ENCODE measurements at regions not wholly inside any gene's neighbourhood (a gene's known extent, or its start where the extent isn't known, plus 50 kb on each side); places are given as distances from the start of the nearest gene placed in this dataset.

- TF ChIP-seq CTCF (conservative IDR thresholded peaks at IDR 0.05; ENCODE audit: low read depth, low read length) (no peak), EZH2 (IDR thresholded peaks at IDR 0.05; ENCODE audit: low read length, unreplicated experiment) (no peak), EZH2phosphoT487 (IDR thresholded peaks at IDR 0.05; ENCODE audit: borderline replicate concordance, low read length) (no peak)
Observed at GRCh38 chr18:51711298-51711889, 513.9 kb upstream of the MEX3C start.
